ENCODE measurements at regions not wholly inside any gene's neighbourhood (a gene's known extent, or its start where the extent isn't known, plus 50 kb on each side); places are given as distances from the start of the nearest gene placed in this dataset.

- TF ChIP-seq CTCF (IDR thresholded peaks at IDR 0.05) (no peak), POLR2A (IDR thresholded peaks at IDR 0.05) (no peak)
Observed at GRCh38 chr13:106115081-106115480, 420.4 kb downstream of the EFNB2 start.

Measured in thyroid gland (tissue), 4 donors.